Liver (tissue), 7 donors: ENCODE measurements at regions not wholly inside any gene's neighbourhood (a gene's known extent, or its start where the extent isn't known, plus 50 kb on each side); places are given as distances from the start of the nearest gene placed in this dataset.

Experiments
- DNase-seq: peaks from one replicate; pipeline ENCODE4 v3.0.0-alpha.2; 2017; ENCODE audit warnings: low spot score
- H3K27ac ChIP-seq, 2 donors: one replicate each; pipeline ENCODE4 v1.7.0; 2013; ENCODE audit warnings: inconsistent platforms in 2 of 2, low read length in 2 of 2, control low read depth in 1 of 2, low read depth in 1 of 2, mild to moderate bottlenecking in 1 of 2
- H3K27me3 ChIP-seq, 4 donors: one replicate each; pipeline versions ENCODE4 v1.6.1 to v1.7.0; 2013; ENCODE audit warnings: low read length in 3 of 4, inconsistent platforms in 1 of 4, mild to moderate bottlenecking in 1 of 4, moderate library complexity in 1 of 4; ENCODE audit not compliant: control insufficient read depth in 4 of 4, insufficient read depth in 4 of 4
- H3K36me3 ChIP-seq, 4 donors: one replicate each; pipeline versions ENCODE4 v1.6.1 to v1.7.0; 2013; ENCODE audit warnings: low read length in 3 of 4, mild to moderate bottlenecking in 3 of 4, low read depth in 1 of 4, moderate library complexity in 1 of 4; ENCODE audit not compliant: control insufficient read depth in 4 of 4, insufficient read depth in 3 of 4
- H3K4me1 ChIP-seq, 4 donors: one replicate each; pipeline versions ENCODE4 v1.6.1 to v1.7.0; 2013; ENCODE audit warnings: low read length in 3 of 4, mild to moderate bottlenecking in 3 of 4, moderate library complexity in 1 of 4; ENCODE audit not compliant: control insufficient read depth in 4 of 4, insufficient read depth in 4 of 4
- H3K4me3 ChIP-seq, 3 donors: one replicate each; pipeline versions ENCODE4 v1.6.1 to v1.7.0; 2013; ENCODE audit warnings: low read length in 3 of 3, control low read depth in 1 of 3, low read depth in 1 of 3, mild to moderate bottlenecking in 1 of 3
- H3K9ac ChIP-seq, 2 donors: one replicate each; pipeline ENCODE4 v1.7.0; 2013; ENCODE audit warnings: low read length in 2 of 2, mild to moderate bottlenecking in 2 of 2, moderate library complexity in 2 of 2, control low read depth in 1 of 2, low read depth in 1 of 2
- H3K9me3 ChIP-seq, 4 donors: one replicate each; pipeline versions ENCODE4 v1.6.1 to v1.7.0; 2013; ENCODE audit warnings: low read length in 3 of 4; ENCODE audit not compliant: control insufficient read depth in 4 of 4
- EGR1 ChIP-seq, 2 donors: IDR thresholded peaks; 2 replicates each; pipeline ENCODE4 v1.6.1; 2016 to 2018; ENCODE audit warnings: antibody characterized with exemption in 2 of 2, low read depth in 2 of 2
- FOXA2 ChIP-seq: IDR thresholded peaks from 2 replicates; pipeline ENCODE4 v1.6.1; 2016; ENCODE audit warnings: antibody characterized with exemption
- HNF4G ChIP-seq: IDR thresholded peaks from 2 replicates; pipeline ENCODE4 v1.6.1; 2016; ENCODE audit warnings: antibody characterized with exemption
- JUND ChIP-seq, 2 donors: IDR thresholded peaks; 2 replicates each; pipeline ENCODE4 v1.6.1; 2016; ENCODE audit warnings: antibody characterized with exemption in 2 of 2
- RAD21 ChIP-seq, 2 donors: IDR thresholded peaks; 2 replicates each; pipeline ENCODE4 v1.6.1; 2016; ENCODE audit warnings: antibody characterized with exemption in 2 of 2, mild to moderate bottlenecking in 2 of 2
- RXRA ChIP-seq, 2 donors: IDR thresholded peaks; 2 replicates each; pipeline ENCODE4 v1.6.1; 2017 to 2018; ENCODE audit warnings: antibody characterized with exemption in 2 of 2, mild to moderate bottlenecking in 1 of 2
- SP1 ChIP-seq: IDR thresholded peaks from 2 replicates; pipeline ENCODE4 v1.6.1; 2018; ENCODE audit warnings: antibody characterized with exemption, mild to moderate bottlenecking
- TAF1 ChIP-seq: conservative IDR thresholded peaks from 2 replicates; pipeline ENCODE4 v1.6.1; 2016; ENCODE audit warnings: antibody characterized with exemption, mild to moderate bottlenecking
- YY1 ChIP-seq: IDR thresholded peaks from 2 replicates; pipeline ENCODE4 v1.6.1; 2016; ENCODE audit warnings: antibody characterized with exemption, mild to moderate bottlenecking
- WGBS: extraction: QIAGEN DNeasy Blood & Tissue Kit; methylation state at CpG from one replicate; pipeline ENCODE4 v1.1.7; 2013; 5-methylcytosine and 5-hydroxymethylcytosine counted together
- TF ChIP-seq, protein P1 (sequence below): IDR thresholded peaks from 2 replicates; pipeline ENCODE4 v1.6.1; 2016; ENCODE audit warnings: antibody characterized with exemption
- donor health status: healthy.
- donor health status: healthy.
- donor health status: healthy.
- donor health status: healthy.

GRCh38 chr7:95863-96260, 96.5 kb upstream of the FAM20C start:
- no peaks in the 10 kb centered on the region for H3K4me1 ChIP-seq
- 73% methylated on average over 8 of the region's 8 CpGs for WGBS
- no peak overlapping the region for H3K9ac ChIP-seq

DNA sequence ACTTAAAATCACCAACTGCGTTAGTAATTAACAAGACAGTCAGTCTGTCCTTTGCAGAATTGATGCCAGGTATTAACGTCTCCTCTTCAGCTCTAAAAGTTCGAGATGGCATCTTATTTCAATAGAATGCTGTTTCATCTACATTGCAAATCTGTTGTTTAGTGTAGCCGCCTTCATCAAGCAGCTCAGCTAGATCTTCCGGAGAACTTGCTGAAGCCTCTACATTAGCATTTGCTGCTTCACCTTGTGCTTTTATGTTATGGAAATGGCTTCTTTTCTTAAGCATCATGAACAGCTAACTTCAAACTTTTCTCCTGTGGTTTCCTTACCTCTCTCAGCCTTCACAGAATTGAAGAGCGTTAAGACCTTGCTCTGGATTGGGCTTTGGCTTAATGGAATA, 95.5 kb upstream of the FAM20C start:
- H3K9ac ChIP-seq: no peak overlapping the region
- H3K27ac ChIP-seq: no peak overlapping the region
- 86% methylated on average over 6 of the region's 6 CpGs for WGBS
- H3K27me3 ChIP-seq: no peaks in the 10 kb centered on the region
- H3K9me3 ChIP-seq: no peaks in the 10 kb centered on the region
- H3K4me1 ChIP-seq: no peaks in the 10 kb centered on the region
- no peak for DNase-seq
- H3K4me3 ChIP-seq: no peak overlapping the region
- TF ChIP-seq, protein P1, sequence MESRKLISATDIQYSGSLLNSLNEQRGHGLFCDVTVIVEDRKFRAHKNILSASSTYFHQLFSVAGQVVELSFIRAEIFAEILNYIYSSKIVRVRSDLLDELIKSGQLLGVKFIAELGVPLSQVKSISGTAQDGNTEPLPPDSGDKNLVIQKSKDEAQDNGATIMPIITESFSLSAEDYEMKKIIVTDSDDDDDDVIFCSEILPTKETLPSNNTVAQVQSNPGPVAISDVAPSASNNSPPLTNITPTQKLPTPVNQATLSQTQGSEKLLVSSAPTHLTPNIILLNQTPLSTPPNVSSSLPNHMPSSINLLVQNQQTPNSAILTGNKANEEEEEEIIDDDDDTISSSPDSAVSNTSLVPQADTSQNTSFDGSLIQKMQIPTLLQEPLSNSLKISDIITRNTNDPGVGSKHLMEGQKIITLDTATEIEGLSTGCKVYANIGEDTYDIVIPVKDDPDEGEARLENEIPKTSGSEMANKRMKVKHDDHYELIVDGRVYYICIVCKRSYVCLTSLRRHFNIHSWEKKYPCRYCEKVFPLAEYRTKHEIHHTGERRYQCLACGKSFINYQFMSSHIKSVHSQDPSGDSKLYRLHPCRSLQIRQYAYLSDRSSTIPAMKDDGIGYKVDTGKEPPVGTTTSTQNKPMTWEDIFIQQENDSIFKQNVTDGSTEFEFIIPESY: no peak
- no peaks in the 10 kb centered on the region for H3K36me3 ChIP-seq

More at GRCh38 chr7:95863-96260, 96.5 kb upstream of the FAM20C start:
- H3K27me3 ChIP-seq: no peaks in the 10 kb centered on the region
- TF ChIP-seq TAF1 (no peak), RXRA (IDR thresholded peaks at IDR 0.05) (no peak), HNF4G (no peak), JUND (IDR thresholded peaks at IDR 0.05) (no peak), FOXA2 (no peak), SP1 (no peak), EGR1 (IDR thresholded peaks at IDR 0.05; ENCODE audit: low read depth in 2 of 2) (no peak)
- no peaks in the 10 kb centered on the region for H3K36me3 ChIP-seq
- DNase-seq: no peak
- no peak overlapping the region for H3K27ac ChIP-seq
- H3K9me3 ChIP-seq: no peaks in the 10 kb centered on the region
- no peak overlapping the region for H3K4me3 ChIP-seq

DNA sequence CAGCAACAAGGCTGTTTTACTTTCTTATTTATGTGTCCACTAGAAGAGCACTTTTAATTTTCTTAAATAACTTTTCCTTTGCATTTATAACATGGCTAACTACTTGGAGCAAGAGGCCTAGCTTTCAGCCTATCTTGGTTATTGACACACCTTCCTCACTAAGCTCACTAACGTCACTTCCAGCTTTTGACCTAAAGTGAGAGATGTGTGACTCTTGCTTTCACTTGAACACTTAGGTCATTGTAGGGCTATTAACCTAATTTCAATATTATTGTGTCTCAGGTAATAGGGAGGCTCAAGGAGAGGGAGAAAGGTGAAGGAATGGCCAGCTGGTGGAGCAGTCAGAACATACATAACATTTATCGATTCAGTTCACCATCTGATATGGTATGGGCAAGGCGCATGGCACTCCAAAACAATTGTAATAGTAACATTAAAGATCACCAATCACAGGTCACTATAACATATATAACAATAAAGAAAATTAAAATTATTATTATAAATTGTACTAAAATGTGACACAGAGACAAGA, 95.0 kb upstream of the FAM20C start:
- Histone ChIP-seq H3K4me3 (no peak overlapping the region), H3K36me3 (no peaks in the 10 kb centered on the region), H3K4me1 (no peaks in the 10 kb centered on the region), H3K9me3 (no peaks in the 10 kb centered on the region), H3K9ac (no peak overlapping the region), H3K27me3 (no peaks in the 10 kb centered on the region), H3K27ac (no peak overlapping the region)
- no peak for DNase-seq
- WGBS: 77% methylated on average over 3 of the region's 3 CpGs
- TF ChIP-seq RAD21 (IDR thresholded peaks at IDR 0.05): peak; percentile 44 to 46
- no peak for TF ChIP-seq SP1
- no peak for TF ChIP-seq YY1
- TF ChIP-seq, protein P1: no peak
